Mammary epithelial cell (primary cell): ENCODE measurements at regions not wholly inside any gene's neighbourhood (a gene's known extent, or its start where the extent isn't known, plus 50 kb on each side); places are given as distances from the start of the nearest gene placed in this dataset.

Experiments
- CTCF ChIP-seq, 2 donors: IDR thresholded peaks in 1 of 2; conservative IDR thresholded peaks in 1 of 2; 2 replicates each; pipeline ENCODE4 v1.5.1; 2011 to 2012; ENCODE audit warnings: inconsistent platforms in 2 of 2, low read length in 2 of 2, mild to moderate bottlenecking in 2 of 2, control low read depth in 1 of 2, low read depth in 1 of 2; ENCODE audit not compliant: insufficient read depth in 1 of 2; ENCODE audit errors: extremely low read depth in 1 of 2
- EZH2 ChIP-seq: IDR thresholded peaks from 2 replicates; pipeline ENCODE4 v1.6.1; 2012; ENCODE audit warnings: low read length, inconsistent platforms, borderline replicate concordance

GRCh38 chr11:103749158-103749557 is 287.3 kb upstream of the DDI1 start:
- TF ChIP-seq CTCF (conservative IDR thresholded peaks at IDR 0.05 in 1 of 2, IDR thresholded peaks at IDR 0.05 in 1 of 2; ENCODE audit: extremely low read depth in 1 of 2, insufficient read depth in 1 of 2, low read depth in 1 of 2, low read length in 2 of 2): no peak
- TF ChIP-seq EZH2: no peak
